CD4-positive, alpha-beta T cell treated with Interleukin-12 subunit alpha and Interleukin-12 subunit beta, for 1 hour (primary cell): ENCODE measurements at regions not wholly inside any gene's neighbourhood (a gene's known extent, or its start where the extent isn't known, plus 50 kb on each side); places are given as distances from the start of the nearest gene placed in this dataset.
"Not testable (repeated sequence)": the region's sequence is repeated elsewhere in the genome, so short reads cannot be mapped to it uniquely, and the experiment has no call there.

Experiments
- DNase-seq: peaks from one replicate; pipeline ENCODE4 v3.0.0-alpha.2; 2020

- not testable (repeated sequence) for DNase-seq
These were observed 69.1 kb downstream of the ZNF518B start for GRCh38 chr4:10388146-10388545.

DNA sequence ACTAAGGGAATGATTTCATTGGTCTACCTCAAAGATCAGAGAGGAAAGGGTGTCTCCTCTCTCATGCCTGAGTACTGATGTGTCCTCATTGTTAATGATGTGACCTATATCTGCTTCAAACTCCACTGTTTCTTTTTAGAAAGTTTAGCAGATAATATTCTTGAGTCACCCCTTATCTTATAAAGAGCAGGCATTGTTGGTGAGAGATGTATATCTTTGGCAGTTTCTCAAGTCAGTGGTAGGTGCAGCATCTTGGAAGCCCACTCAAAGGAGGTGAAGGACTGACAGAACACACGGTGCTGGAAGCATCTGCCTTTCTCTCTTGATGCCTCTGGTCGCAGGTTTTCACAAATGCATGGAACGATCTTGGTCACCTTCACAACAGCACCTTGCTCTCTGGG lies 71.2 kb downstream of the ZNF518B start:
- no peak for DNase-seq

DNA sequence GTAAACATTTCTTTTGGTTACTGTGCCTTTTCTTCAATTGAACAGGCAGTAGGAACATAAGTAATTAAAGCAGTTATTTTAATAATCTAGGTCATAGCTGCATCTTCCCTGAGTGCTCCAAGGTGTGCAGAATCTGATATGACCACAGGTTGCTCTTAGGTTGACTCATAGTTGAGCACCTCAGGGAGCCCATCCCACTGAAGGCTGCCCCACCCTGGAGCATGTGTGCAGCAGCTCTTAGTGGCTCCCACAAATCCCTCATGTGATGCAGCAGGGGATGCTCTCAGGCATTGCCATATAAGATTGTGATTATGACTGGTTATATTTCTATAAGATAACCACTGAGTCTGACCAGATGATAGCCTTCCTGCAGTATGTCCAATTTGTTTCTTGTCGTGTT lies 72.3 kb downstream of the ZNF518B start:
- DNase-seq = no peak

GRCh38 chr4:10383417-10383816 lies 73.8 kb downstream of the ZNF518B start:
- DNase-seq = no peak

DNA sequence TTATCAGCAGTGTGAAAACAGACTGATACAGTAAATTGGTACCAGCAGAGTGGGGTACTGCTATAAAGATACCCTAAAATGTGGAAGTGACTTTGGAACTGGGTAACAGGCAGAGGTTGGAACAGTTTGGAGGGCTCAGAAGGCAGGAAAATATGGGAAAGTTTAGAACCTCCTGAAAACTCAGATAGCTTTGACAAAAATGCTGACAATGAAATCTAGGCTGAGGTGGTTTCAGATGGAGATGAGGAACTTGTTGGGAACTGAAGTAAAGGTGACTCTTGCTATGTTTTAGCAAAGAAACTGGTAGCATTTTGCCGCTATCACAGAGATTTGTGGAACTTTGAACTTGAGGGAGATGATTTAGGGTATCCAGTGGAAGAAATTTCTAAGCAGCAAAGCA lies 75.1 kb downstream of the ZNF518B start:
- DNase-seq = not testable (repeated sequence)

GRCh38 chr4:10381146-10381545 lies 76.1 kb downstream of the ZNF518B start:
- no peak for DNase-seq

- no peak for DNase-seq
These were observed 76.5 kb downstream of the ZNF518B start for GRCh38 chr4:10380735-10381134.

- DNase-seq = no peak
These were observed 85.3 kb downstream of the ZNF518B start for GRCh38 chr4:10371869-10372471.

GRCh38 chr4:10371121-10371520 lies 86.1 kb downstream of the ZNF518B start:
- DNase-seq = no peak

GRCh38 chr4:10369517-10369916 lies 87.7 kb downstream of the ZNF518B start:
- DNase-seq = no peak

DNA sequence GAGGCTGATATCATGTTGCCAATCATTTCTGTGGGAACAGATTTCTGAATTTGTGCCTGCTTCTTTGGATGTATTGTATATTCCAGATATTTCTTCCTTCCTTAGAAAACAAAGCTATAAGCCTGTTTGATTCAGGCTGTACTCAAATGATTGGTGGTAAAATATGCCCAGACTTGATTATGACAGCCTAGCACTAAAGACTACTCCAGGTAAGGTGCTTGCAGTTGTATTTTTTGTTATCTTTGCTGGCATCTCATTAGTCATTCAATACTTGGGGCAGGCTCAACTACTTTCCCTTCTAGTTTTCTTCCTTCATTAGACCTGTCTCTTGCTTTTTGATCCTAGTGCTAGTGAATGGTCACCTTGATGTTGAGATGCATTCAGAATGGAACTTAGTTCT lies 90.6 kb downstream of the ZNF518B start:
- DNase-seq = no peak

DNA sequence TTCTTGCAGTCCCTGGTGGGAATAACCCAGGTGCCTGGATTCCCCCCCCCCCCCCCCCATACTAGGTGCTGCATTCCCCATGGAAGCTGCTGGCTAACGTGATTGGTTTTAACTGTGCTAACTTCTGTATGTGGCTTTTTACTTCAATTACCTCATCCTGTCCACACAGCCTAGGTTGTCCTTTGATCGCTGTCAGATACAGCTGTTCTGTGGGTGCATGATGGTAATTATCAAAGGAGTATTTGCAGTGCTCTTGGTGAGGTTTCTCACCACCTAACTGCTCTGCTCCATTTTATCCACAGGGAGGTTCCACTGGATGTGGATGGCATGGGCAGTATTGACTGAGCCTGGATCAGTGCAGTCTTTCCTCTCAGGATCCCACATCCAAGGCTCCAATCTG lies 93.0 kb downstream of the ZNF518B start:
- no peak for DNase-seq

GRCh38 chr4:10354746-10355145 lies 102.5 kb downstream of the ZNF518B start:
- no peak for DNase-seq

DNA sequence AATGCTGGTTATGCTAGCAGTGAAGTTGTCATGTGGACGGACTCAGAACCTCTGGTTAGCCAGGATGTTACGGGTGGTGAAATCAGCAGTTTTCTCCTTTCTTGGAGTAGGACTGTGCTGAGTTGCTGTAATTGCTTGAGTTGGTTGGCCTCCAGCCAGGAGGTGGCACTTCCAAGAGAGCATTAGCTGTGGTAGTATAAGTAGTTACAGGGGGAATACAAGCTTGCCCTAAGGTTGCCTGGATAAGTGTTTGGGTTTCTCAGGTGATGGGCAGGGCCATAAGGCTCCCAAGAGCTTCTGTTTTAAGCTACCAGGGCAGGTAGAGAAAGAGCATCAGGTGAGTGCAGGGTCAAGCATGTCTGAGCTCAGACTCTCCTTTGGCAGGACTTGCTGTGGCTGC lies 103.0 kb downstream of the ZNF518B start:
- DNase-seq = no peak

DNA sequence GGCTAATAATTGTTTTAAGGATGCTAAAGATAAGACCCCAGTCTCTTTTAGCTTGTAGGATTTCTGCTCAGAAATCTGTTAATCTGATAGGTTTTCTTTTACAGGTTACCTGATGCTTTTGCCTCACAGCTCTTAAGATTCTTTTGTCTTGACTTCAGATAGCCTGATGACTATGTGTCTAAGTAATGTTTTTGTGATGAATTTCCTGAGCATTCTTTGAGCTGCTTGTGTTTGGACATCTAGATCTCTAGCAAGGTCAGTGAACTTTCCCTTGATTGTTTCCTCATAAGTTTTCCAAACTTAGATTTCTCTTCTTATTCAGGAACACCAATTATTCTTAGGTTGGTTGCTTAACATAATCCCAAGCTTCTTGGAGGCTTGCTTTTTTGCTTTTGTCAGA lies 104.1 kb downstream of the ZNF518B start:
- no peak for DNase-seq

DNA sequence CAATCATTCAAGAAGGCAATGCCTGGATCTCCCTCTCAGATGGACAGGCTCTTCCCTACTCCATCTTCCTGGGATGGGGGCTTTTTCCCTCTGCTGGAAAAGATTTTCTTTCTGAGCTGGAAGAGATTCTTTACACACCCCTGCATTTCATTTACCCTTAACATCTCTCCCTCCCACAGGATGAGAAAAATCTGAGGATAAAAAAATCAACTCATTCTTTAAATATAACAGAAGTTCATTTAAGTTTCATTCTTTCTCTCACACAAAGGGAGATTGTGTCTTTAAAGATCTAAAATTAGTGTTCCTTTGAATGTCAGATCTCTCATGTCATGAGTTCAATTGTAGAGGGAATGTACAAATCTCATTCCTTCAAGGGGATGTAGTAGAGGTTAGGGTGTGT lies 109.0 kb downstream of the ZNF518B start:
- no peak for DNase-seq

DNA sequence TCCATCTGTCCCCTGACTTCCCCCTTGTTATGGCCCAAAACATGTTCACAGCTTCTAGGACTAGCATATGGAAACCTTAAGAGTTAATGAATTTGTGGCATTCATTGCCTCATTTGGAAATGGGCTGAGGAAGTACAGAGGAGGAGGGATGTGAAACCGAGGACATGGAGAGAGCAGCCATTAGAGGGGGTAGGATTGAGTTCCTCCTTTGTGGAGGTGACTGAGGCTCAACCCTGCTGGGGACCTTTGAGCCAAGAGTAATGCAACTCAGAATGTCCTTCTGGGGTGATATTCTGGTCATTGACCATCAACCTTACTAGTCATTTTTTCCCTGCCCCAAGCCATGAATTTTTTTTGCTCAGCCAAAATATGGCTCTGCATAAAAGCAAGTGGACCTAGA lies 109.4 kb downstream of the ZNF518B start:
- DNase-seq = no peak

GRCh38 chr4:10347281-10347795 lies 109.9 kb downstream of the ZNF518B start:
- DNase-seq = no peak

- DNase-seq = no peak
These were observed 111.2 kb downstream of the ZNF518B start for GRCh38 chr4:10346023-10346422.

GRCh38 chr4:10345381-10345784 lies 111.8 kb downstream of the ZNF518B start:
- no peak for DNase-seq

DNA sequence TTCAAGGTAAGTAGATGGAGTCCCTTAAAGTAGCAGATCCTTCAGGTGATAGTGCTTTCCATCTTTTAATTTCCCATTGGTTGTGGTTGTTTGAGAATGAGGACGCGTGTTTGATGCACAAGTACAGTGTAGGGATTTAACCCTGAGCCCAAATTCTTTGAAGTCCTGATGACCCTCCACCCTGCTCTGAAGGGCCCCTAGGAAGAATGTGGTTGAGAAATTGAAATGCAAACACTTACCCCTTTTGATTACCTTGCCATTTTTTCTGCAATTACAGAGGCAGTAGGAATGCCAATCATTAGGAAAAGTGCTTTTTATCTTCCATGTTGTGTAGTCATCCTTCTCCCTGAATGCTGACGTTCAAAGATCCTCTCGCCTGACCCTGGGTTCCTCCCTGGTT lies 112.4 kb downstream of the ZNF518B start:
- no peak for DNase-seq

GRCh38 chr4:10343656-10344055 lies 113.6 kb downstream of the ZNF518B start:
- no peak for DNase-seq

DNA sequence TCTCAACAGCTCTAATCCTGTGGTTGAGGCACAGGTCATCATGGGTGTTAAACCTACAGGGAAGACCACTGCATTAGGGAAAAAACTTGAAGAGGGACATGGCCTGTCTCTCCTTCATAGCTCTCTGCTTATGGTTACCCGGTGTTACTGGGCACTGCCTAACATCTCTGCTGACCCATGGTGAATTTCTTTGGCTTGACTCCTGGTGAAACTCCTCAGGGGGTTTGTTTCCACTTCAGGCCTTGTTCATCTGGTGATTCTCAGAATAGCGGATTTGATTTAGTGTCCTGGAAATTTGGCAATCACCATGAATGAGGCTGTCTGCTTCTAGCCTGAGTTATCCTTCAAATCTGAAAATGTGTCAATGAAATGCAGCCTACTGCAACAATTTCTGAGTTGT lies 114.4 kb downstream of the ZNF518B start:
- no peak for DNase-seq

DNA sequence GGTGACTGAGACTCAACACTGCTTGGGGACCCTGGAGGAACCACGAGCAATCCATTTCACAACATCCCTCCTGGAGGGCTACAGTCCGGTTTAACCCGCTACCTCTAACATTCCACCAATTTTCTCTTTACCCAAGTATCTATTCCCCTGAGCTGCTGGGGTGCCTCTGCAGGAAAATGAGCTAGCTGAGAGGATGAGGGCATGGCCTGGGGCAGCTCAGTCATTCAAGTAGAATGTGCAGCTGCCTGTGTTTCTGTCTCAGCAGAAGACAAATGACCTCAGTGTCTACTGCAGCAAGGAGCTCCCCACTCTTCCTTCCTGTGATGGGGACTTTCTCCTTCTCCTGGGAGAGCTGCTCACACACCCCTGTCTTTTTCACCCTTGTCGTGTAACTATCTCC lies 120.8 kb downstream of the ZNF518B start:
- DNase-seq = no peak

- no peak for DNase-seq
These were observed 122.2 kb downstream of the ZNF518B start for GRCh38 chr4:10335050-10335449.
